GM18867 (cell line): ENCODE measurements at regions not wholly inside any gene's neighbourhood (a gene's known extent, or its start where the extent isn't known, plus 50 kb on each side); places are given as distances from the start of the nearest gene placed in this dataset.
"Not testable (repeated sequence)": the region's sequence is repeated elsewhere in the genome, so short reads cannot be mapped to it uniquely, and the experiment has no call there.

Experiments used
- ATAC-seq: cut with Tn5 transposase; IDR thresholded peaks from one replicate; pipeline ENCODE4 v1.9.1; 2021; ENCODE audit warnings: mild to moderate bottlenecking, moderate library complexity; ENCODE audit not compliant: unreplicated experiment

DNA sequence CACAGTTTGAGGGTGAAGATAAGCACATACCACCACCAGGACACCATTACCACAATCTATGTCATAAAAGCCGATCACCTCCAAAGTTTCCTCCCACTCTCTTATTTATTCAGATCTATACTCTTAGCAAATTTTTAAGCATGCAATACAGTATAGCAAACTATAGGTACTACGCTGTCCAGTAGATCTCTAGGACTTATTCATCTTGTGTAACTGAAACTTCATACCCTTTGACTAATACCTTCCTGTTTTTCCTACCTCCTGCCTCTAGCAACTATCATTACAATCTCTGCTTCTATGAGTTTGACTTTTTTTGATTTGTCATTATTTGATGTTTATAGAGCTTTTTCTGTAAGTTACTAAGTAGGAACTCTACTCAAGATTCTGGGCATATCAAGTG lies 84.5 kb upstream of the MANSC4 start:
- no peak for ATAC-seq

DNA sequence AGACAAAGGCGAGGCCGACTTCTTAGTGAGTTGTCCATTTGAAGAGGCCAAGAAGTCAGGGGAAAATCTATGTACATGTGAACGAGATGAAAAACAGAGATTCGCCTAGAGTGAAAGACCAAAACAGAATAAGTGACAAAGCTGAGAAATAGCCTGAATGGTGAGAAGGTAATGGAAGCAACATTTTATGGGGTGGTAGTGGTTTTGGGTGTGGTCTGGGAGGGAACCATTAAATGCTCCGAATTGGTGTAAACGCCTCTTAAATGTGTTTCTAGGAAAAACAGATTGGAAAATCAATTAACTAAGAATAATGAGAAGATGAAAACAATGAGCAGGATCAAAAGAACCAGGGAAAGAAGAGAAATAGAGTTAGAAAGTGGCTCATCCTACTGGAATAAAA lies 83.8 kb upstream of the MANSC4 start:
- ATAC-seq, result no peak

- ATAC-seq, result peak; percentile 98
Measured at GRCh38 chr12:27861428-27862167, 81.6 kb upstream of the MANSC4 start.

GRCh38 chr12:27859648-27860047 lies 79.6 kb upstream of the MANSC4 start:
- ATAC-seq, result no peak

- ATAC-seq, result not testable (repeated sequence)
Measured at GRCh38 chr12:27857006-27857405, 77.0 kb upstream of the MANSC4 start.

DNA sequence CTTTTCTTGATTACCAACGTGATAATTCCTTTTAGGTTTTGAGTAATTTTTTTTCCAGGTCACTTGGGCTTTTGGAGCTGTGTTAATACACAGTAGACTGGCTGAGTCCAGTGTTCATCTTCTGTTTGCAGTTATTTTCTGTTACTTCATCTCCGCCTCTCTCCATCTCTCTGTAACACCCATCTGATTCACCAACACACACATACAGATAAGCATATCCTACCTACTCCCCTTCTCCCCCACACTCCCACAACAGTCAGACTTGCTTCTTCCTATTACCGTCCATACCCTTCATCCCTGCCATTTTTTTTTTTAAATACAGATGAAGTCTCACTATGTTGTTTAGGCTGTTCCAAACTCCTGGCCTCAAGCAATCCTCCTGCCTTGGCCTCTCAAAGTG lies 72.7 kb upstream of the MANSC4 start:
- no peak for ATAC-seq
